ENCODE measurements at regions not wholly inside any gene's neighbourhood (a gene's known extent, or its start where the extent isn't known, plus 50 kb on each side); places are given as distances from the start of the nearest gene placed in this dataset.
"Not testable (repeated sequence)": the region's sequence is repeated elsewhere in the genome, so short reads cannot be mapped to it uniquely, and the experiment has no call there.

- TF ChIP-seq TCF4 (CRISPR knock-in tag; IDR thresholded peaks at IDR 0.05; ENCODE audit: borderline replicate concordance) (no peak), SNAI2 (CRISPR knock-in tag; IDR thresholded peaks at IDR 0.05) (no peak), OSR1 (CRISPR knock-in tag; IDR thresholded peaks at IDR 0.05) (no peak), TOX (CRISPR knock-in tag; IDR thresholded peaks at IDR 0.05; ENCODE audit: borderline replicate concordance) (no peak), ISL1 (CRISPR knock-in tag; IDR thresholded peaks at IDR 0.05) (no peak), POU6F1 (CRISPR knock-in tag; IDR thresholded peaks at IDR 0.05; ENCODE audit: borderline replicate concordance, low read depth) (no peak), ZNF565 (CRISPR knock-in tag; conservative IDR thresholded peaks at IDR 0.05; ENCODE audit: low read depth) (no peak), PATZ1 (CRISPR knock-in tag; IDR thresholded peaks at IDR 0.05; ENCODE audit: borderline replicate concordance) (no peak), ARNTL (CRISPR knock-in tag; IDR thresholded peaks at IDR 0.05; ENCODE audit: borderline replicate concordance, low read depth) (no peak), BACH2 (CRISPR knock-in tag; IDR thresholded peaks at IDR 0.05; ENCODE audit: borderline replicate concordance) (no peak), TSHZ2 (CRISPR knock-in tag; IDR thresholded peaks at IDR 0.05) (no peak), PPARA (CRISPR knock-in tag; IDR thresholded peaks at IDR 0.05; ENCODE audit: borderline replicate concordance) (no peak), ZNF70 (CRISPR knock-in tag; IDR thresholded peaks at IDR 0.05) (no peak), GLIS3 (CRISPR knock-in tag; IDR thresholded peaks at IDR 0.05) (no peak), RARB (CRISPR knock-in tag; IDR thresholded peaks at IDR 0.05) (no peak), ZFP30 (CRISPR knock-in tag; IDR thresholded peaks at IDR 0.05) (no peak), CSRNP3 (CRISPR knock-in tag; IDR thresholded peaks at IDR 0.05) (no peak), ESRRG (CRISPR knock-in tag; IDR thresholded peaks at IDR 0.05) (no peak), CSDC2 (CRISPR knock-in tag; IDR thresholded peaks at IDR 0.05) (no peak), ZNF8 (CRISPR knock-in tag; IDR thresholded peaks at IDR 0.05) (no peak)
- ATAC-seq = no peak
Observed at GRCh38 chrX:3990569-3990968, 277.1 kb upstream of the PRKX start.

GRCh38 chrX:3972104-3972858 lies 258.8 kb upstream of the PRKX start:
- ATAC-seq = not testable (repeated sequence)

GRCh38 chrX:3968749-3969148 lies 255.3 kb upstream of the PRKX start:
- ATAC-seq = no peak
- TF ChIP-seq ZNF565 (CRISPR knock-in tag; conservative IDR thresholded peaks at IDR 0.05; ENCODE audit: low read depth) = no peak
- TF ChIP-seq CSDC2 (CRISPR knock-in tag; IDR thresholded peaks at IDR 0.05) = no peak
- TF ChIP-seq SNAI2 (CRISPR knock-in tag; IDR thresholded peaks at IDR 0.05) = no peak
- no peak for TF ChIP-seq CREB5 (CRISPR knock-in tag; IDR thresholded peaks at IDR 0.05; ENCODE audit: low read depth)
- TF ChIP-seq POU6F1 (CRISPR knock-in tag; IDR thresholded peaks at IDR 0.05; ENCODE audit: borderline replicate concordance, low read depth) = no peak
- no peak for TF ChIP-seq PATZ1 (CRISPR knock-in tag; IDR thresholded peaks at IDR 0.05; ENCODE audit: borderline replicate concordance)
- no peak for TF ChIP-seq ARNTL (CRISPR knock-in tag; IDR thresholded peaks at IDR 0.05; ENCODE audit: borderline replicate concordance, low read depth)
- TF ChIP-seq GLIS3 (CRISPR knock-in tag; IDR thresholded peaks at IDR 0.05) = no peak
- no peak for TF ChIP-seq ZC3H10 (CRISPR knock-in tag; IDR thresholded peaks at IDR 0.05)
- no peak for TF ChIP-seq RARB (CRISPR knock-in tag; IDR thresholded peaks at IDR 0.05)
- no peak for TF ChIP-seq ZNF70 (CRISPR knock-in tag; IDR thresholded peaks at IDR 0.05)
- TF ChIP-seq CSRNP3 (CRISPR knock-in tag; IDR thresholded peaks at IDR 0.05) = no peak
- TF ChIP-seq ZFP3 (CRISPR knock-in tag; IDR thresholded peaks at IDR 0.05) = no peak
